HG03354 (cell line): ENCODE measurements at regions not wholly inside any gene's neighbourhood (a gene's known extent, or its start where the extent isn't known, plus 50 kb on each side); places are given as distances from the start of the nearest gene placed in this dataset.
"Not testable (repeated sequence)": the region's sequence is repeated elsewhere in the genome, so short reads cannot be mapped to it uniquely, and the experiment has no call there.

Experiments
- ATAC-seq: cut with Tn5 transposase; IDR thresholded peaks from one replicate; pipeline ENCODE4 v1.9.1; 2021; ENCODE audit warnings: mild to moderate bottlenecking; ENCODE audit not compliant: unreplicated experiment, poor library complexity, severe bottlenecking

- no peak for ATAC-seq
These were observed 130.4 kb downstream of the LARP7 start for GRCh38 chr4:112767386-112767785.

GRCh38 chr4:112770114-112770513 lies 133.2 kb downstream of the LARP7 start:
- ATAC-seq: no peak

- ATAC-seq: no peak
These were observed 138.9 kb downstream of the LARP7 start for GRCh38 chr4:112775801-112776200.

GRCh38 chr4:112776535-112776934 lies 139.6 kb downstream of the LARP7 start:
- ATAC-seq: no peak

GRCh38 chr4:112778520-112778919 lies 141.6 kb downstream of the LARP7 start:
- no peak for ATAC-seq

- ATAC-seq: no peak
These were observed 156.1 kb downstream of the LARP7 start for GRCh38 chr4:112793033-112793432.

- no peak for ATAC-seq
These were observed 163.1 kb downstream of the LARP7 start for GRCh38 chr4:112800001-112800400.

GRCh38 chr4:112801341-112801740 lies 164.4 kb downstream of the LARP7 start:
- ATAC-seq: no peak

- ATAC-seq: no peak
These were observed 165.8 kb downstream of the LARP7 start for GRCh38 chr4:112802780-112803179.

- ATAC-seq: peak; percentile 48
These were observed 170.1 kb downstream of the LARP7 start for GRCh38 chr4:112807083-112807482.

GRCh38 chr4:112808001-112808400 lies 171.1 kb downstream of the LARP7 start:
- no peak for ATAC-seq

- no peak for ATAC-seq
These were observed 176.8 kb downstream of the LARP7 start for GRCh38 chr4:112813790-112814189.

- peak; percentile 96 for ATAC-seq
These were observed 181.1 kb downstream of the LARP7 start for GRCh38 chr4:112817933-112818593.

- peak; percentile 40 for ATAC-seq
These were observed 181.6 kb downstream of the LARP7 start for GRCh38 chr4:112818594-112818965.

GRCh38 chr4:112819729-112820128 lies 182.8 kb downstream of the LARP7 start:
- ATAC-seq: no peak

GRCh38 chr4:112823156-112823555 lies 186.2 kb downstream of the LARP7 start:
- no peak for ATAC-seq

GRCh38 chr4:112823606-112824005 lies 186.7 kb downstream of the LARP7 start:
- no peak for ATAC-seq

- ATAC-seq: no peak
These were observed 193.9 kb downstream of the LARP7 start for GRCh38 chr4:112830753-112831386.

GRCh38 chr4:112832493-112832892 lies 195.6 kb downstream of the LARP7 start:
- no peak for ATAC-seq

GRCh38 chr4:112836895-112837294 lies 200.0 kb downstream of the LARP7 start:
- no peak for ATAC-seq

- not testable (repeated sequence) for ATAC-seq
These were observed 201.1 kb downstream of the LARP7 start for GRCh38 chr4:112838015-112838414.

- ATAC-seq: no peak
These were observed 203.1 kb downstream of the LARP7 start for GRCh38 chr4:112840061-112840460.
